NCI-H187 treated with DMSO at 0.1 percent for 48 hours (cell line): ENCODE measurements at regions not wholly inside any gene's neighbourhood (a gene's known extent, or its start where the extent isn't known, plus 50 kb on each side); places are given as distances from the start of the nearest gene placed in this dataset.
"Not testable (repeated sequence)": the region's sequence is repeated elsewhere in the genome, so short reads cannot be mapped to it uniquely, and the experiment has no call there.

Experiments used
- DNase-seq: peaks from one replicate; lab custom pipeline; 2025; lab: John Stamatoyannopoulos, UW

DNA sequence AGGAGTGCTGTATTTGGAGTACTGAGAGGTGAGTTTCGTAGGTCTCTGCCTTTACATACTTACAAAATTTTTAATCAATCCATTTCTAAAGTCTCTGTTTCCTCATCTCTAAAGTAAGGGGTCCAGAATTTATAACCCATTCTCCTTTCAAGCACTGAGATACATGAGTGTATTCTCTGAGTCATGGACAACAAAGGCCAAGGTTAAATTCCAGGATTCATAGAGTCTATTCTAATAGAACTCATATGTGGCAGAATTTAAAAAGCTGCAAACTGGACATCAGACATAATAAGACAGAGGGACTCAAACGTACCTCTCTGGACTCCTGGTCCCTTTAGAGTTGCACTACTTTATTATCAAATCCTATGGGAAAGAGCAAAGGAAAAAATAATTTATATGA, 112.5 kb upstream of the SLIT3 start:
- no peak for DNase-seq

DNA sequence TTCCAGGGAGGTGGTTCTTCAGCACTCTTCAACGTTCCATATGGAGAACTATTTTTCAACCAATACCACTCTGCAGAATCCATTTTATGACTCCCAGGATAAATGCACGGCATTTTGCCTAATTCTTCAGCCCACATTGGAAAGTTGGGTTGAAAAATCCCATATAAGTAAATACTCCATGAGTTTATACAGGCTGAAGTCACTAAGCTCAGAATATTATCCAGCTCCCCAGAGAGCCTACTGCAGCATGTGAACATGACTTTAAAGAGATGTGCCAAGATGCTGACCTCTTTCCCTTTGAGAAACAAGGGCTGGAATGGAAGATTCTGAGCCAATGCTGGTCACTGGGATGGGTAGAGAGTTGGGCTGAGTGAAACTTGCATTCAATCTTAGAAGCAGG, 111.9 kb upstream of the SLIT3 start:
- DNase-seq = no peak

DNA sequence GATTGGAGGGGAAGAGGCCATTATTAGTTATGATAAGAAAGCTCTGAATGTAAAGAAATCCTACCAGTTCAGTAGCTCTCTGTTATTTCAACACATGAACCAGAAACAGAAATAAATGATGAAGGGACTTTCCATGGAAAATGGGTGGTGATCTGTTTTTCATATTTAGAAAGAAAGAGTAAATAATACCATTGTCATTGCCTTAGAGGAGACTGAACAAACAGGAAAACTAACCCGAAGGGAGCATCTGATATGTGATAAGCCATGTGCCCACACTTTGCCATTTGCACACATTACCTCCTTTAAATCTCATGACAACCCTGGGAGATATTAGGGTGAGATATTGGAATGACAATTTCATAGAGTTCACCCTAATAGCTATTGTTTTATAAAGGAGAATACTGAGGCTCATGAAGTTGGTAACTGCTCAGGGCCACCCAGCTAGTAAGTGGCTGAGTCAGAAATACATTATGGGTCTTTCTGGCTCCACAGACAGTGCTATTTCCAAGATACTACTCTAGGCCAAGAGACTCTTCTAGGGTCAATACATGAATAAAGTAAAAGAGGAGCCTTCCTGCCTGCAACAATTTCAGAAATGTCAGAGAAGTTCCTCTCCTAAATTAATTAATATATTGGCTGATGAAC, 111.0 kb upstream of the SLIT3 start:
- DNase-seq = no peak

DNA sequence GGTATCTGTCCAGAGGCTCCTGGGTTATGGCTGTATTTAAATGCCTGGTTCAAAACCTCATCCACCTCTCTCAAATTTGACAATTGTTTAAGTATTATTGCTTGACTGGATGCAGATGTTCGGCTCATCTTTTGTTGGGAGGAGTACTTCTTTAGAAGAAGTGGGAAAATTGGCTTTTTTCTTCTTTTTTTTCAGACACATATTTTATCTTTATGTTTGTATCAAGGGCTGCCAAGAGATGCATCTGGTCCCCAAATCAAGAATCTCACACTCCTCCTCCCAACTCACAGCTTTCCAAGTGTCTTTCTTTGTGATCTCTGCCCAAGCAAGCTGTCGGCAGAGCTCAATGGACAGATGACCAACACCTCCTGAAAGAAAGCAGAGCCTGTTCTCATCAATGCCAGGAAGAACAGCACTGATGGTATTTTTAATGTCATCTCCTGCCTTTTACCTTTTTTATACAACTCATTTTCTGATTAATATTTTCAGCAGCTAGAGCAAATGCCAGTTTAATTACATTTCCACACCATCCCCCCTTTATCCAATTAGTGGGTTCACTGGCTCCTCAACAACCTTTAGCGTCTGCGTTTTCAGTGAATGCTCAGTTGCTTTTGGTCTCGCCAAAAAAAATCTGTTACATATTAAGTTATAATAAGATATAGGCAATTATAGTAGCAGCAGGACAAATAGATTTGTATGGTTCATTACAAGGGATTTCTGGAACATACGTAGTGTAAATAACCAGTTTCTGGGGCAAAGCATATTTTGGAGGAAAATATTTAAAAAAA, 110.3 kb upstream of the SLIT3 start:
- no peak for DNase-seq

DNA sequence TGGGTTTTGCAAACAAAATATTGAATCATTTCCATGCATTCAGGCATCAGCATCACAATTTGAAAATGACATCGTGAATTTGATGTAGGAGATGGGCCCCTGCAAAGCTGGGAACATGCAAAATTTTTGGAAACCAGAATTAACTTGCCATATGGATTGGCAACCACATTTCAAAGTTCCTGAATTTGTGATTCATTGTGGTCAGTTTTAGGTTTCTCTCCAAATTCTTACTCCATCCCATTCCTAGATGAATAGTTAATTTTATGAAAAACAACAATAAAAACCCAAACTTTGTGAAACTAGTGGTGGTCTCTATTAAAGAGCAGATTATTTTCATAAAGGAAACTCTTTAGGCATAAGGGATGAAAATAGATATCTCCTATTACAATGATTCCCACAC, 107.8 kb upstream of the SLIT3 start:
- no peak for DNase-seq

DNA sequence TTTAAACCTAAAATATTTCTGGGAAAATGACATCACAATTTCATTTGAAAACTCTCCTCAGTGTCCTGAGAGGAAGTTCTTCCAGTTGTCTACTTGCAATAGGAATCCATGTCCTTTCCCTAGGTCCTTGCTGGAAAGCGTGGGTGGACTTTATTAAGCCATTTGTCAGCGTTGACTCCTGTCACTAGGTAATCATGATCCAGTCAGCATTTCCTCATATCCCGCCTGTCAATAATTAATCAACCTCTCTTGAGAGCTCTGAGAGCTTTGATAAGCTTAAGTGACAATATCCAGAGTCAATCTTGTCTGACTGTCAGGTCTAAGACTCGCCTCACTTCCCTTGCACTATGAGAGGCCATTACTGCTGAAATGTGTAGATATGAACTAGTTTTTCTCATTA, 107.2 kb upstream of the SLIT3 start:
- DNase-seq = no peak

DNA sequence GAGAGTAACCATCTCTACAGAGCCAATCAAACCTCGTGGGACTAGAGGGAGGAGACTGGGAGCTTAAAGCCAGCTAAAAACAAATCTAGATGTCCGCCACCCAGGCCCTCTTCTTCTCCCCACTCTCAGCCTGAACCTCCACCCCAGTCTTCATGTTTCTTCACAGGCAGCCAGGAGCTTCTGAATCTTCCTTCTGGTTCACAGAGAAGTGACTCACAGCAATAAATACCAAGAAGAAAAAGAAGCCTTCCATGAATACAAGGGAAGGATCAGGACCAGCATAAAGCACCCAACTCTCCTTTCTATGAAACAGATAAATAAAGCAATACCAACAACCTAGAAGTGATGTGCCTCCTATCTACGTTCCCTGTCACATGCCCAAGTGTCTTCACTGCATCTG, 103.3 kb upstream of the SLIT3 start:
- DNase-seq = no peak

DNA sequence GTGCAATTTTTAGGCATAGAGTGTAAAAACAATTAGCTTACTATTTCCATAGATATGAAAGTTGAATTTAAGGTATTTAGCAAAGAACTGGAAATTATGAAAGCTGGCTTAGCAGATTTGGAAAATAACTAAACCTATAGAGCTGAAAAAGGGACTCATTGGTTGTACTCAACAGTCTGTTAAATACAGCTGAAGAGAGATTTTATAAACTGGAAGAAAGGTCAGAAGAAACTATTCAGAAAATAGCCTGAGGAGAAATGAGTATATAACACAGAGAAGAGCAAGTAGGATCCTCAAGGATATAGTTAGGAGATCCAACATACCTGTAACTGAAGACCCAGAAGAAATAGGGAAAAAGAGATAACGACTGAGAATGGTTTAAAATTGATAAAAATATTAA, 97.6 kb upstream of the SLIT3 start:
- no peak for DNase-seq

DNA sequence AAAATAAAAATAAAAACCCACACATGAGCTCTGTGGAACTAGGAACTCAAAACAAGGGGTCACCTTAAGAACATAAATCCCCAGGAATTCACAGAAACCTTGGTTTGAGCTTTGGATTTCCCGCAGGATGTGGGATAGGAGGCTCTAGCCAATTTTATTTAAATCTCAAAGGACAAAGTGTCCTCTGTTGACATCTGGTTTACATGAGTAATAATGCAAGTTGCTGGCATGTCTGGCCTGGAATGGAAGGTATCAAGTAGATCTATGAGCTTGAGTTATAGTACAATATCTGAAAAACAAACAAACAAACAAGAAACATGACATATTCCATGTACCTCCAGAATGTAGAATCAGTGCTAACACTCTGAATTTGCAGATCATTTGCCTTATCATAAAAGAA, 94.2 kb upstream of the SLIT3 start:
- DNase-seq = no peak

DNA sequence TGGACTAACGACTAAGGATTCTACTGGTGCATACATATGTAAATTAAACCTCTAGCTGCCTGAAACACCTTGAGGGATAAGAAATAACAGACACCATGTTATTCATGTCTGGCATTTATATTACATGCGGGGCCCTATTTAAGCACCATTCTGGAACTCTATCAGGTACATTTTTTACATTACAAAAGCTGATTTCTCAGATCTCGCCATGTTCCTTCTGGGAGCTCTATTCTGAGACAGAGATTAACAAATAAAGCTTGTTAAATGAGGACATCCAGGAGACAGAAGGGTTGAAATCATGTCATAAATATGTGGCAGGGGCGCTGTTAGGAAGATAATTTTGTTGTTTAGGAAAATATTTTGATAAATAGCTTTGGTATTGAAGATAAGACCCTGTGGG, 93.4 kb upstream of the SLIT3 start:
- DNase-seq = no peak

DNA sequence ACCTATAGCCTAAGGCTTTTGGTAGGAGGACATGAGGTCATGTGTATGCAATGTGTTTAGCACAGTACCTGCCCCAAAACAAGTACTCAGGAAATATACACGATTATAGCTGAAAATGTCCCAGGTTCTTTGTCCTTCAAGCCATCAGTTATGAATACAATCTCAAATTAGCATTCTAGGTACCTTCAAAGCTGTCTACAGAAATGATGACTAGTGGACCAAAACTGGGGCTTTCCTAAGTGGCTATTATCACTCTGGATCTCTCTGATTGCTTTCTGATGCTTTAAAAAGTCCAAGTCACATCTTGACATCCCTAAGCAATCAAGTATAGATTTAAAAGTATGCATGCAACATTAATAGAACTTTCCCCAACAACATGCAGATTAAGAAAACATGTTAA, 93.0 kb upstream of the SLIT3 start:
- DNase-seq = no peak

DNA sequence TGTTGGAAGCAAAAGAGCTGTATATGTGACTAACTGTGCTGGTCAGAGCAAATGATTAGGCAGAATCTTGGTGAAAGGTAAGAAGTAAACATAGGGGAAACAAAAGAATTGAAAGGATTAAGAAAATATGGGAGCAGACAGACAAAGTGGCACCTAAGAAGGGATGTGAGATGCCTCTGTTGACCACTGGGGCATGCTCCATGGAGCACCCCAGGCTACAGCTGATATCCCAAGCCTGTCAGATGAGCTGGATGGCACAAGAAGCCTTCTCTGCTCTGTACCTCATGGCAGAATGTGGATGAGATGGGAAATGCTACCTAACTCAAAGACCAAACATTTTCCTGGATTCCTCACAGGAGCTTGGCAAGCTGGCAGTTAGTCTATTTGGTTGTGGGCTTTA, 89.3 kb upstream of the SLIT3 start:
- DNase-seq = no peak

DNA sequence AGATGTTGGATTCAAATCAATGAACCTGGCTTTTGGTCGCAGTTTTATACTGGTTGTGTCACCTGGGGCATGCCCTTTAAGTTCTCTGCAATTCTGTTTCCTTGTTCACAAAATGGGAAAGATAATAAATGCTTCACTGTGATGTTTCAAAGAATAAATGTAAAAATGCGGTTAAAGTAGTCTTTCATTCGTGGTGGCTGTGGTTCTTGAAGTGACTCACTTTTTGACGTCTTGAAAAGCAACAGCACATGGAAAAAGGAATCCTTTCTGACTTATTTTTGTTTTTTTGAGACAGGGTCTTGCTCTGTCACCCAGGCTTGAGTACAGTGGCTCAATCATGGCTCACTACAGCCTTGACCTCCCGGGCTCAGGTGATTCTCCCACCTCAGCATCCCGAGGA, 88.4 kb upstream of the SLIT3 start:
- DNase-seq = no peak

DNA sequence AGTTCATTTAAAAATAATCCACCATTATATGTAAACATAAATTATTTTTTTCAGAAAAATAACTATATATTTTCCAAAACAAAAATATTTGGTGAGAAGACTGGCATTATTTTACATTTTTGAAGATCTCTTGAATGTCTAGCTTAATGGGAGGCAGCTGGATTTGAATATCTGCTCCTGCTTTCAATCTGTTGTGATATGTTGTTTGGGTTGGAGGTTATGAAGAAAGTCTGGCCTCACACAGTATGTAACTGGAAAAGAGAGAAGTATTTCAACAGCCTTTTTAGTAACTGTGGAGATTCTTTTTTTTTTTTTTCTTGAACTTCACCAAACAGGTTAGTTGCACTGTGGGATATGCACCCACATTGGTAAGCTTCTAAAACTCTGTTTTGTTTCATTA, 84.7 kb upstream of the SLIT3 start:
- no peak for DNase-seq

DNA sequence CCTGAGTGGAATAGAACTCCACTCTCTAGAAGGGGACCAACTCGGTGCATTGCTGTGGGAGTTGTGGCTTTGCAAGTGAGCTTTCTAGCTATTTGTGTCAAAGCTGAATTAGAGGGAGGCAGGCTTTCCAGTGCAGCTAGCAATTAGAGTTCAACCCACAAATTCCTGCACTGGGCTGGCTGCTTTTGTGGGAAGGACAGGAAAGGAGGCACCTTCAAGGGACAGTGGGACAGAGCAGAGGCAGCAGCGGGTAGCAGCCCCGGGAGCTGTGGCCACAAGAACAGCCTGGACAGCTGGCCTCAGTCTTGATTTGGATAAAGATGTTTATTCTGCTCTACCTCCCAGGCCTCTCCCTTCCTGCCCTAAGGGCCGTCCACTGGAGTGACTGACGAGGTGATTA, 83.7 kb upstream of the SLIT3 start:
- no peak for DNase-seq

DNA sequence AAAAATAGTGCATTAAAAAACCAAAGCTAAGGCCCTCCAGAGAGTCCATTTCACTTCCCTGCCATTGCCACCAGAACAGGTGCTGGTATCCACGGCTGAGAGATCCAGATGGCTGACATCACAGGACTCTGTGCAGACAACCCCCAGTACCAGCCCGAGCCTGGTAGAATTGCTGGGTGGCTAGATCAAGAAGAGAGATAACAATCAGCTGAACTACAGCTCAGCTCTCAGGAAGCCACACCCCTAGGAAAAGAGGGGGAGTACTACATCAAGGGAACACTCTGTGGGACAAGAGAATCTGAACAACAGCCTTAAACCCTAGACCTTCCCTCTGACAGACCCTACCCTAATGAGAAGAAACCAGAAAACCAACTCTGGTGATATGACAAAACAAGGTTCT, 73.8 kb upstream of the SLIT3 start:
- DNase-seq = no peak

DNA sequence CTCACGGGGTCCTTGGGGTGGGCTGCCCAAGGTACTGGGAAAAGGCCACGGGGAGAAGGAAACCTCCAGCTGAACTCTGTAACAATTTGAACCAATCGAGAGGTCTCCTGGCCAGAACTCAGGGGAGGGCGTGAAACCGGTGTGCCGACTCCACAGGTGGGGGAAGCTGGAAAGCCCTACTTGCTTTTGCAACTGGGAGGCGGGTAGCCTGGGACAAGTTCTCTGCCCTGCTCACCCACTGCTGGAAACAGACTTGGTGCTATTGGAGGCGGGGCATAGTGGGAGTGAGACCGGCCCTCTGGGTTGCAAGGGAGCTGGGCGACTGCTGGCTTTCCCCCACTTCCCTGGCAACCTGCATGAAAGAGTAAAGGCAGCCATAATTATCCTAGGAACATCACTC, 73.2 kb upstream of the SLIT3 start:
- DNase-seq = no peak

DNA sequence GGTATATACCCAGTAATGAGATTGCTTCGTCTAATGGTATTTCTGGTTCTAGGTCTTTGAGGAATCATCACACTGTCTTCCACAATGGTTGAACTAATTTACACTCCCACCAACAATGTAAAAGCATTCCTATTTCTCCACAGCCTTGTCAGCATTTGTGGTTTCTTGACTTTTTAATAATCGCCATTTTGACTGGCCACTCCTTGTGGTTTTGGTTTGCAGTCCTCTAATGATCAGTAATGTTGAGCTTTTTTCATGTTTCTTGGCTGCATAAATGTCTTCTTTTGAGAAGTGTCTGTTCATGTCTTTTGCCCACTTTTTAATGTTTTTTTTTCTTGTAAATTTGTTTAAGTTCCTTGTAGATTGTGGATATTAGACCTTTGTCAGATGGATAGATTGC, 70.9 kb upstream of the SLIT3 start:
- not testable (repeated sequence) for DNase-seq

DNA sequence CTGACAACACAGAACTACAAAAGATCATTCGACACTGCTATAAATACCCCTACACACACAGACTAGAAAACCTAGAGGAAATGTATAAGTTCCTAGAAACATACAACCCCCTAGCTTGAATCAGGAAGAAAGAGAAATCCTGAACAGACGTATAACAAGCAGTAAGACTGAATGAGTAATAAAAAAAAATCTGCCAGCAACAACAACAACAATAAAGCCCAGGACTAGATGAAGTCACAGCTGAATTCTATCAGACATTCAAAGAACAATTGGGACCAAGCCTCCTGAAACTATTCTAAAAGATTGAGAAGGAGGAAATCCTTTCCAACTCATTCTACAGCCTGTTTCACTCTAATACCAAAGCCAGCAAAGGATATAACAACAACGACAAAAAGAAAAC, 68.2 kb upstream of the SLIT3 start:
- no peak for DNase-seq

DNA sequence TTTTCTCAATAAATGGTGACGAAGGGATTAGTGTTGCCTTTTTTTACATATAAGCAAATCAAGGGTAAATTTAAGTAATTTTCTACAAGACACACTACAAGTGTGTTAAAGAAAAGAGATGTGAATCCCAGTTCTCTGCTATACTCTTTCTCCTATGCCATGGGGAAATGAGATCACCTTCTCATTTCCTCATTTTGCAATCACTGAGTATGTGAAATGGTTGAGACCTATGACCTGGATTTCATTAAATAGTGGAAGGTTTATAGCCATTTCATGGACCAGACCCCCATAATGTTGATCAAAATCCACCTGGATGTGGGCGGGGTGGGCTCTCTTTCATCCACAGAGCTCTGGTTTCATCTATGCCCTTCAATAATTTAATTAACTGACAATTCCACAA, 66.9 kb upstream of the SLIT3 start:
- DNase-seq = no peak

DNA sequence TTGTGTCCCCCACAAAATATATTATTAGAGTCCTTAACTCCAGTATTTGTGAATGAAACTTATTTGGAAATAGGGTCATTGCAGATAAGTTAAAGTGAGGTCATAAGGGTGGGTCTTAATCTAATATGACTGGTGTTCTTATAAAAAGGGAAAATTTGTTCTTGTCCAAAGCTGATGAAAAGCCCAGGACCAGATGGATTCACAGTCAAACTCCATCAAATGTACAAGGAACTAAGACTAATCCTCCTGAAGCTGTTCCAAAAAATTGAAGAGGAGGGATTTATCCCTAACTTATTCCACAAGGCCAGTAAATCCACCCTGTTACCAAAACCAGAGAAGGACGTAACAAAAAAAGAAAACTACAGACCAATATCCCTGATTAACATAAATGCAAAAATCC, 56.4 kb upstream of the SLIT3 start:
- no peak for DNase-seq

DNA sequence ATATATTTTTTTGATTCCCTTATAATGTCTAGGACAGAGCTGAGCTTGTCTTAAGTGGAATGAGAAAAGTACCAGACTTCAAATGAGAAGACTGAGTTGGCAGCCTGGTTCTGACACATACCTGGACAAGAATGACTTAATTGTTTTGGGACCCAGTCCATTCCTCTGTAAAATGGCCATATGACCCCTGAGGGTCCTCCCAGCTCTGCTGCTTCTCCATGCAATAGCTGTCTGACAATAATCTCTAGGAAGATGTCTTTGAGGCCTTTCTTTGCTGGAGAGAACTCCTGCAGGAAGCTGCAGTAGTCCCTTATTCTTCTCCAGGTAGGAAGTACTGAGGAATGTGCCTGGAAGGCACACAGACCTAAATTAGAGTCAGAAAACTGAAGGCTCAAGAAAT, 55.9 kb upstream of the SLIT3 start:
- no peak for DNase-seq

DNA sequence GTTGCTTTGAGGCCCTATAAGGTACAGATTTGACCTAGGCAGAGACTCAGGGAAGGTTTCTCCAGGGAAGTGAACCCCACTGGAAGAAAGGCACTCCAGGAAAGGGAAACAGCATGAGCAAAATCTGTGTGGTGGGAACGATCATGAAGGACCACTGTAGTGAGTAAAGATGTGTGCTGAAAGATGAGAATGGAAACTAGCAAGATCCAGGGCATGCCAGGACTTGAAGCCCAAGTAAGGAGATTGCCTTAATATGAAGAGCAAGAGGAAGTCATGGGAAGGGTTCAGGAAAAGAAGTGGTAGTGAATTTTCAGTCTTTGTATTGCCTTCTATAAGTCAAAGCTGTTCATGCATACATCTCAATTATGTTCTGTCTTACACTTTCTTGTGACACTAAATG, 55.2 kb upstream of the SLIT3 start:
- DNase-seq = no peak

DNA sequence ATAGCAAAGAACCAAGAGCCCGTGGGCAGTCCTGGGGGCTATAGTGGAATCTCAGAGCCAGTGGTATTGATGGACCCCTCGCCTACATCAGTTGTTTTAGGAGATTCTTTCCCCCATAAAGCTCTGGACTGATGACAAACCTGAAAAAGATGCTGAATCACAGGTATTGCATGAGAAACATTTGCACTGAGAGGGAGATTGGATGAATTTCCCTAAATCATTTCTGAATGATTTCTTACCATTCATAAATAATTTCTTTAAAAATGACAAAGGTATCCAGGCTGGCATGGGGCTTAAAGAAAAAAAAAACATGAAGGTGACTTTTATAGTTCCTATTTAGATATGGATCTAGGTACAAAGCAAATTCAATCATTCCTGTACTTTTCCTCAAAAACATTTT, 54.0 kb upstream of the SLIT3 start:
- no peak for DNase-seq
